ENCODE measurements at regions not wholly inside any gene's neighbourhood (a gene's known extent, or its start where the extent isn't known, plus 50 kb on each side); places are given as distances from the start of the nearest gene placed in this dataset.
"Not testable (repeated sequence)": the region's sequence is repeated elsewhere in the genome, so short reads cannot be mapped to it uniquely, and the experiment has no call there.

DNA sequence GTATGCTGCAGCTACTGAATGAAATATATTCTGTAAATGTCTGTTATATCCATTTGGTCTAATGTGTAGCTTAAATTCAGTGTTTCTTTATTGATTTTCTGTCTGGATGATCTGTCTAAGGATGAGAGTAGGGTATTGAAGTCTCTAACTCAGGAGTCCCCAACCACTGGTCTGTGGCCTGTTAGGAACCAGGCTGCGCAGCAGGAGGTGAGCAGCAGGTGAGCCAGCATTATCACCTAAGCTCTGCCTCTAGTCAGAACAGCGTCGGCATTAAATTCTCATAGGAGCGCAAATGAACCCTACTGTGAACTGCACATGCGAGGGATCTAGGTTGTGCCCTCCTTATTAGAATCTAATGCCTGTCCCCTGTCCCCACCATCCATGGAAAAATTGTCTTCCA is 329.7 kb upstream of the RGS6 start:
- DNase-seq (ENCODE audit: low read depth), result no peak

DNA sequence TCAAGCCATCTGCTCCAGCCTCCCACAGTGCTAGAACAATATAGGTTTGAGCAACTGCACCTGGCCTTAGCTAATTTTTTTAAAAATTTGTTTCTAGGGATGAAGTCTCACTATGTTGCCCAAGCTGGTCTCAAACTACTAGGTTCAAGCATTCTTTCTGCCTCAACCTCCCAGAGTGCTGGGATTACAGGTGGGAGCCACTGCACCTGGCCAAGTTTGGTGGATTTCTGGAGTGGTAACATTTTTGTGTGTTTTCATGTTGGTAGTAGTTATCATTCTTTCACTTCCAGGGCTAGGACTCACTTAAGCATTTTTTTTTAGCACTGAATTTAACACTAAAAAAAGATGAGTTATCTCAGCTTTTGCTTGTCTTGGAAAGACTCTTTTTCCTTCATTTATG is 328.0 kb upstream of the RGS6 start:
- DNase-seq (ENCODE audit: low read depth), result no peak

DNA sequence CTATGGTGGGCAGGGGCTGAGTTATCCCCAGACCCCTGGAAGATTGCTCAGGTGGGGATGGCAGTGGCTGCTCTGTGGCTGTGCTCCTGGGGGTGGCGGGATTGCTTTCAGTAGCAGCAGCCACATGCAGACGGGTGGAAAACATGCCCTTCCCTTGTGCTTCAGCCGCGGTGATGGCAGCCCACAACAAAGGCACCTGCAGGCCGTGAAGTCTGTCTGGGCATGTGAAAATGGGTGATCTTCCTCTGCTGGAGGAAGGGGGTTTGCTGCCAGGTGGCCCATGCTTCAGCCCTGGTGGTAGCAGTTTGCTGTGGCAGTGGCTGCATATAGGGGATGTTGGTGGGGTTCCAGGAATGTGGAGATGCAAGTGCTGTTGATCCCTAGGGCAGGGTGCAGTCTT is 326.2 kb upstream of the RGS6 start:
- DNase-seq (ENCODE audit: low read depth), result no peak

DNA sequence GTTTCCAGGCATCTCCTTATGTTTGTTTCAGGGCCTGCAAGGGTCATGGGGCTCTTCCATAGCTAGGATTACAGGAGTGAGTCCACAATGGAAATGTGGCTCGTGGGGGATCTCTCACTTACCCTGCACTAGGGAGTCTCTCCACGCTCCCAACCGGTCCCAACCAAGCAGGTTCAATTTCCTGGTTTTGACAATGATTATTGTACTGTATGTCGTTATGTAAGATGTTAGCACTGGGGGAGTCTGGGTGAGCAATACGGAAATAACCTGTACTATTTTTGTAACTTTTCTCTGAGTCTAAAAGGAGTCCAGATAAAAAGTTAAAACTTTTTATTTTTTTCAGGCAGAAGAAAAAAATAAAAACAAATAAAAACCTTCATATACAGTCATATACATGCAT is 325.7 kb upstream of the RGS6 start:
- DNase-seq (ENCODE audit: low read depth), result no peak

DNA sequence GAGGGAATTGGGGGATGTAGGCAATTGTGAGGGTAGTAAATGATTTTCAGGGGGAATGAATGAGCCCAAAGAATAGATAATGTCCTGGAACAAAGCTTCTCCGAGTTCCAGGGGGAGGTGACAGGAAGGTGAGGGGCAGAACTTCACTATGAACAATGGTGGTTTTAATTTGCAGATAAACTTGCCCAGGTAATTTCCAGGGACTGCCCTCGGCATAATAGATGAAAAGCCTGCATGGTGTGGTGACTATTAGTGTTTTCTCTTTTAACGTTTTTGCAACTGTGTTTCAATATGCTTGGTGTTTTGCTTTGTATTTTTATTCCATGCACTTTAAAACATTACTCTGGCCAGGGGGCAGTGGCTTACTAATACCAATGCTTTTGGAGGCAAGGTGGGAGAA is 325.2 kb upstream of the RGS6 start:
- DNase-seq (ENCODE audit: low read depth), result no peak

DNA sequence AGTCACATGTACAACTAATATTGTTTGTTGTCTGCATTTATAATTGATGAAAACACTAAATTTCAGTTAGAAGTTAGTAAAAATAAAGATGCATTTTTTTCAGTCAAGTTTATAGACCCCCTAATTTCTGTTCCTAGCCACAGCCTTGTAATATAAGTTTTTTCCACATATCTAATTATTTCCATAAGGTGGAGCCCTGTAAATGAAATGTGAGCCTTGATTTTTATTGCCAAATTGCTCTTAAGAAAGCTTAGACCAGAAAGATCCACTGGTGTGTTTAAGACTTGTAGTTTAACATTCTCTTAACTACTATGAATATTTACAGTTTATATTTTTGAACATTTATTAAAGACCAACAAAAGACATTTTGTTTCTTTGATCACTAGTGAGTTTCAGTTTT is 322.1 kb upstream of the RGS6 start:
- no peak for DNase-seq (ENCODE audit: low read depth)

DNA sequence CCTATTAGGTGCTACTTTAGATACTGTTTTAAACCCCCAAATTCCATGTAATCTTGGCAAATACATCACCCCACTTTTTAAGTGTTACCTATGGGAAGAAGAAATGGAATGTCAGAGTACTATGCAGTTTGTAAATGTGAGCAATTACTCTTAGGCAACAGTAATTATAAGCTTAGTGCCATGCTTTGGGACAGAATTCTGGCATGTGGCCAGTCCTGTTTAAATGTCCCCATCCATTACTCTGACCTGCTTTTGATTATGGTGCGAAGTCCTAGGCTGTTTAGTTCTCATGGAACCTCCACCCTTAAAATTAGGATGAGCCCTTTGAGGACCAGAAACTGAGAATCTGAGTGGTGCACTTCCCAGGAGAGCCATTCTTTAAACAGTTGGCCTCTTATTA is 321.4 kb upstream of the RGS6 start:
- DNase-seq (ENCODE audit: low read depth), result no peak

DNA sequence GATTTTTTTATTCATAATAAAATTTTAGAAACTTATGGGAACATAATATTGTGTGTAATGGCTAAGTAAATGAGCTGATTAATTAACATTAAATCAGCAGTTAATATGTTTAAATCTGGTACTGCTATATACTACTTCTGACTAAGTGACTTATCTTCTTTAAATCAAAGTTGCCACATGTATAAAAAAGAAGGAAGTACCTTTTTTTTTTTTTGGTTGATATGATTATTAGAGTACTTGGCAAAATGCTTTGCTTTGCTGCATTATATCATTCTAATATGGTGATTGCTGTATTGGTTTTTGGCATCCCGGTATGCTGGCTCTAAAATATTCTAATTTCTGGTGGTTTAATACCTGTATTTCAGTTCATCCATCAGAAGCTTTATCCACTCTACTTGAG is 319.1 kb upstream of the RGS6 start:
- no peak for DNase-seq (ENCODE audit: low read depth)

DNA sequence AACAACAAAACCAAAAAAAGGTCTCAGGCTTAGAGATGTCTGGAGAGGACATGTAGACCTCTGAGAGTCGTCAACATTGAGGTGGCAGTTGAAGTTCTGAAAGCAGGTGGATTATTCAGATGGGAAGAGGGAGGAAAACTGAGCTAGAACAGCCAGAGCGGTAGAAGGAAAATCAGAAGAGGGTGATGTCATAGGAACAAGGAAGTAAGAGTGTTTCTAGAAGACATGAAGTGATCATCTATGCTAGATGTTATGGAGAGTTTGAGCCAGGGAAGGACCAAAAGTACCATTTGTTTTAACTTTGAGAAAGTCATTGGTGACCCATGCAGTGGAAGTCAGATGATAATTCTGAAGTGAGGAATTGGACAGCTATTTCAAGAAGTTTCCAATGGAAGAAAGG is 316.2 kb upstream of the RGS6 start:
- no peak for DNase-seq (ENCODE audit: low read depth)

DNA sequence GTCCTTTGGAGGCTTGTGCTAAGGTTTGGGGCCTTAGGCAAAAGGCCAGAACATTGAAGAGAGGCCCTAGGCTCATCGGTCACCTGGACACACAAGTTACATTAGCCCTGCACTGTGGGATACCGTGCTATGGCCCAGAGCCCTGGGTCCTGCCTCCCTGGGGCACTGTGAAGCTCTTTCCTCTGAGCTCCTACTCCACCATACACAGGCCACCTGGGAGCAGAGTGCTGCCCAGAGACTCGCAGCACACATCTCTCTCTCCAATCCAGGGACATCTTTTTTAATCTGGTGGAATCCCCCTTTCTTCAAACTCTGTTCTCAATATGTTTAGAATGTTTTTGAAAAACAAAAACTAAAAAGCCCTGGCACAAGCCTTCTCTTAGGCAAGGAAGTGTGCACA is 314.2 kb upstream of the RGS6 start:
- no peak for DNase-seq (ENCODE audit: low read depth)

DNA sequence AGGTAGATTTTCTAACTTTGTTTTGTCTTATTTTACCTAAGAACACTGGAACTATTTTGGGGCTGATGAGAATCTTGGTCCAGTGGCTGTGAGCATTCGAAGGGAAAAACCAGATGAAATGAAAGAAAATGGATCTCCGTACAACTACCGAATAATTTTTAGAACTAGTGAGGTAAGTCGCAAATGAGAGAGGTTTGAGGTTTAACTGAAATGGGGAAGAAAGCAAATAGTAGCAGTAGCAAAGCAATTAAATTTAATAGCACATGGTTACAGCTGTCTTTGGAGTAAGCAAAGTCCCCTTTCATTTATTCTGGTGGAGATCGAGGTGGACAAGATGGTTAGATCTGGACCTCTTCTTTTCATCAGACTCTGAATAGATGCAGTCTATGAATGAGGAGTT is 313.5 kb upstream of the RGS6 start:
- DNase-seq (ENCODE audit: low read depth), result no peak

DNA sequence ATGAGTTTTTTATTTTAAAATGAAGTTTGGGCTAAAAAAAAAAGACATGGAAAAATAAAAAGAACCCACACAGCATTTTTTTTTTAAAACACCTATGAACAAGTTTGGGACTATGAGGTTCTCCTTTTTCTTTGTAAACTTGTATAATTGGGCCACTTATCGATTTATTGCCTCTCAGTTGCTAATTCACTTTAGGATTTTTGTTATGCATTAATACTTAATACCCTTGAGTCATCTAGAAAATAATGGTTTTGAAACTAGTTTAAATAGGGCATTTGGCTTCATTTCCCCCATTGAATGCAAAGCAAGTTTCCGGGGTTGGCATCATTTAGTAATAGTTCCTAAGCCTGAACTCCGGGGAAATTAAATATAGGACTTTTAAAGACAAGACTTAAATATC is 312.8 kb upstream of the RGS6 start:
- DNase-seq (ENCODE audit: low read depth), result no peak

DNA sequence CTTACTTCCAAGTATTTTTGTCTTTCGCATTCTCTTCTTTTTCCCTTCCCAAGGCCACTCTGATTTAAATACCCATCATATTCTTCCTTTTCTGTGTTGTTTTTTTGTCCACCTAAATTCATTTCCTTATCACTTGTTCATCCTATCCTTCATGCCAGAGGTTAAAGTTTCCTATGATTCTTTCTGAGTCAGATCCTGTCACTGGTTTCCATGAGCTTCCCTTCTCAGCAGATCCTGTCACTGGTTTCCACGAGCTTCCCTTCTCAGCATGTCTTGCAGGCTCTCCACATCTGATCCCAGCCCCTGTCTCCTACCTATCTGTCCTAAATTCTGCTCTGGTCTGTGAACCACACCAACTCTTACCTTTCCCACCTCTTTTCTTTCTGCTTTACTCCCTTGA is 311.8 kb upstream of the RGS6 start:
- no peak for DNase-seq (ENCODE audit: low read depth)

DNA sequence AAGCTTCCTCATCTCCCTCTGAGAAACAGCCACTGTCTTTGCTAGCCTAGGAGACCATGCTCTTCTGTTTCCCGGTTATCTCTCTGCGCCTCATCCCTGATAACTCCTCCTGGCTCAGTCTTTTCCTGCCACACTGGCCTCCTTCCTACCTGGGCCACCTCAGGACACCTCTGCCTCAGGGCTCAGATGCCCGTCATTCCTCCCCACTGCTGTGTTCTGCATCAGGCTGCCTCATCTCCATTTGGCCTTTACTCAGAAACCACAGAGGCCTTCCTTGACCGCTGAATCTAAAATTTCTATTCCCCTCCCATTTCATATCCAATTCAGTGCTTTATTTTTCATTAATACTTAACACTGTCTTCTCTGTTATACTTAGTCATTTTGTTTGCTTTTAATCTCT is 311.0 kb upstream of the RGS6 start:
- DNase-seq (ENCODE audit: low read depth), result no peak

DNA sequence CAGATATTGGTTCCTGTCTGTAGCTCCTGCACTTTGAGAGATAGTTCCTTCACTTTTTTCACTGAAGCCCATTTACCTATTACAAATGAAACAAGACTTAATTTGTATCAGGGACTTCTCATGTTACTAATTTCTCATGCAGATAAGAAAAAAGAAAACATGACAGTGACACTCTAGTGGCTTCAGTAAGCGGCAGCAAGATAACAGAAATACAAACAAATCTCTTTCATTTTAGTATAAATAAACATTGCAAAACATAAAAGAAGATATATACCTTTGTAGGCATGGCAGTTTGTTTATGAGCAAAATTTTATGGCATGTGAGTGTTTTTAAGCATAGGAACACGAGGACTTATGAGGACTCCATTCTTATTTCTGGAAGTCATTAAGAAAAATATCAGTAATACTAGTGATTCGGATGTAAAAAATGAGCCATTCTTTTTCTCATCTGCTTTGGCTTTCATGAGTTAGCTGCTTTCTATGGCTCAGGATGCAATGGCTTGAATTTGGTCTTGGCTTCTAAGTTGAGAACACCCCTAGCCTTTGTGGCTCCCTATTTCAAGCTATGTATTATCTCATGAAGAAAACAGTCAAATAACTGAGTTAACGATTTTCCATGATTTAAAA is 310.1 kb upstream of the RGS6 start:
- DNase-seq (ENCODE audit: low read depth), result no peak

DNA sequence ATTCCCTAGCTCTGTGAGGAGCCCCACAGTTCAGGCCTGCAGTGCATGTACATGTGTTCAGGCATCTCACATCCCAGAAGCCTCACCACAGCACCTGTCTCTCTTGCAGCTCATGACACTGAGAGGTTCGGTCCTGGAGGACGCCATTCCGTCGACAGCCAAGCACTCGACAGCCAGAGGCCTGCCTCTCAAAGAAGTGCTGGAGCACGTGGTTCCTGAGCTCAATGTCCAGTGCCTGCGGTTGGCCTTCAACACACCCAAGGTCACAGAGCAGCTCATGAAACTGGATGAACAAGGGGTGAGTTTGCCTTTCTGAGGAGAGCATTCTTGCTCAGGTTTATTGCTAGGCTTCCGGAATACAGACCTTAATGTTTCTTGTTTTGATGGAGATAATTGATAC is 308.3 kb upstream of the RGS6 start:
- no peak for DNase-seq (ENCODE audit: low read depth)

DNA sequence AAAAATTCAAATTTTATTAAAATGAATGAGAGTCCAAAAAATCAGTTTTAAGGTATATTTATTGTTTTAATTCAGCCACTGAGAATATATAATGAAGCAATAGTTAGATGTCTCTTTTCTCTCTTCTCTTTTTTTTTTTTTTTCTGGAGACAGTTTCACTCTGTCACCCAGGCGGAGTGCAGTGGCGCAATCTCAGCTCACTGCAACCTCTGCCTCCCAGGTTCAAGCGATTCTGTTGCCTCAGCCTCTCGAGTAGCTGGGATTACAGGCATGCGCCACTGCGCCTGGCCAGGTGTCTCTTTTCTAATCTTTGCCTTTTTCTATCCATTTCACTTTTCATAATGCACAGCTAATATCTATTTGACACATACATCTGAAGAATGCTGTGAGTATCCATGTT is 307.1 kb upstream of the RGS6 start:
- no peak for DNase-seq (ENCODE audit: low read depth)

DNA sequence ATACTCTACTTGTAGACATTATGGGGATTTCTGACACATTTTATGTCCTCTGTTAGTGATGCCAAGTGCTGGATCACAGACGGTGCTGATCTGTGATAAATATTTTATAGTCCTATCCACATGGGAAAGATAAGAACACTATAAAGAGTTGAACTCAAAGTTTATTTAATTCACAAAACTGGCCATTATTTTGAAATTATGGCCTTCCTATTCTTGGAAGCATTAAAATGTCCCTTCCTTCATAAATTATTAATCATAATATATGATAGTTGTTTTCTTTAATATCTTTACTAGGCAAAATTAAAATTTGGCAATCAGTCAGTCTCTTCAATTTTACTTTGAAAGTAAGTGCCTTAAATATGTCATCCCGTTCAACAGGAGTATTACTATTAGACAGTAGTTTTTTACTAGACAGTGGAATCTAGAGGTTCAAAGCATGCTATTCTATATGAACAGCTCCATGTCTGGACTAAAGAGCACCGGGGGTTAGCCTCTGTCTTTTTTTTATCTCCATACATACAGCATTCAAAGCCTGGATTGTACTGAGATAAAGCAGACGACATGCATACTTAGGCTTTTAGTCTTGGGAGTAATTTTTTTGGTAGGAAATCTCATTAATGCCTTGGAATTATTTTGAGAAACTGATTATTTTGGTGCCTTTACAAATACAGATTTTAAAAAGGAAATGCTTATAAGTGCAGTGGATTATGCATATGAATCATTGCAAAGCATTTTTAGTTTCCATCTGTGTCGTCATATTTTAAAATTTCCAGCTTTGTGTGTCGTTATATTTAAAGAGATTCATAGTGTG is 306.1 kb upstream of the RGS6 start:
- DNase-seq (ENCODE audit: low read depth), result no peak

DNA sequence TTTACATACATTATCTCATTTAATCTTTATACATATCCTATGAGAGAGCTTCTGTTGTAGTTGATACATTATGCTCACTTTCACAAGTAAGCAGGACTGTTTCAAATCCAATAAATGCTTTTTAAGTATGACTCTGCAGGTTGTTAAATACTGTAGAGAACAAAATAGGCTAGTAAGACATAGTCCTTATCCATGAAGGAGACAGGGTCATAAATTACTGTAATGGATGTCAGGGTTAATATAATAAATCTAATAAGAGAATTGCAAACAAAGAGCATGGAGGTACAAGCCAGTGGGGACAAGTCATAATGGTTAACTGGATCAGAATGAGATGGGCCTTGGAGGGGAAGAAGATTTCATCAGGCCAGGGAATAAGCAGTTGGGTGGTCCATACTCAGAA is 303.8 kb upstream of the RGS6 start:
- DNase-seq (ENCODE audit: low read depth), result no peak

DNA sequence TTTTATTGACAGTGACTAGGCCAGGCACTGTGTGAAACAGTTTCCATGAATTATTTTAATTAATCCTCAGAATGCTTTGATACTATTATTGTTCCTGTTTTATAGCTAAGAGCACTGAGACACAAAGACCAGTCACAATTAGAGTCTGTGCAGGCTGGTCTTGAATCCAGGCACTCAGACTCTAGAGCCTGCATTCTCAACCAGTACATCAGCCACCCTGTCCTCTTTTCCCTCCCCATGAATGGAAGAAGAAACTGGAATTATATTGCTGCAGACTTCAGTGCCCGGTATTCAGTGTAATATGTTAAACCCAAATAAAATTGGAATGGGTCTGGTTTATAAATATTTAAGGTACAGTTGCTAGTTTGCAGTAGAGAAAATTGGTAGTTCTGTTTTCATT is 303.0 kb upstream of the RGS6 start:
- DNase-seq (ENCODE audit: low read depth), result no peak

DNA sequence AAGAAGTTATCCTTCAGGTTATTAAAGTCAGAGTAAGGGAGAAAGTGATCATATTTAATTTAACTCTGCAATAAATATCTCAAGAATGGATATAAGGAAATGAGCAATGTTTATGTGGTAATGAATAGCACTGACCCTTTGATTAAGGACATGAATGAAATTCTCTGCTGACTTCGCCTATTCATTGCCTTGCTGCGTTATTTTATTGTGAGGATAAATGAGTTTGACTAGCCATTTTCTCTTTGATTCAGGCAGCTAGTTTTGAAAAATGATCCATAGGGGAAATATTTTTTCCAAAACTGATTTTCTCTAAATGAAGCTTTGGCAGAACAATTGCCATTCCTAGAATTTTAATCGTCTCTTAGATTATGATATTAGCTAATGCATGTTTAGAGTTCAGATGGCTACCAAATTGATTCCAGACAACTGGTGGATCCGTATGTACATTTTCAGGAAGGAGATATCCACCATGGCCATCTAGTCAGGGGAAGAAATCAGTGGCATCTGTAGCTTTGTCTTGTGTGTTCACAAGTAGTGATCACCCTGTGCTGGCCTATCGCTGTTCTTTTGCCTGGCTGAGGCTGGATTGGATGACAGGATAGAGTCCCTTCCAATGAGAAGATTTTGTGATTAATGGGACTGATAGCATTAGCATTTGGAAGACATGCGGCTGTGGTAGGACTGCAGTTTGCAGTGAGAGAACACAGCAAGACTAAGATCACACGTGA is 302.3 kb upstream of the RGS6 start:
- no peak for DNase-seq (ENCODE audit: low read depth)

DNA sequence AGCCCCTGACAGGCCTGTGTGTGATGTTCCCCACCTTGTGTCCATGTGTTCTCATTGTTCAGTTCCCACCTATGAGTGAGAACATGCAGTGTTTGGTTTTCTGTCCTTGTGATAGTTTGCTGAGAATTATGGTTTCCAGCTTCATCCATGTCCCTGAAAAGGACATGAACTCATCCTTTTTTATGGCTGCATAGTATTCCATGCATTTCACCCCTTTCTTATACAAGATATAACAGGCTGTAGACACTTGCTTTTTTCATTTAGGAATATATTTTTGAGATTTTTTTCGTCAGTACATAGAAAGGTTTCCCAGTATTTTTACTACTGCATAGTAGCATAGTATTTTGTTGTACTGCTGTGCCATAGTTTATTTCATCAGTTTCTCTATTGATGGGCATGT is 301.2 kb upstream of the RGS6 start:
- not testable (repeated sequence) for DNase-seq (ENCODE audit: low read depth)

DNA sequence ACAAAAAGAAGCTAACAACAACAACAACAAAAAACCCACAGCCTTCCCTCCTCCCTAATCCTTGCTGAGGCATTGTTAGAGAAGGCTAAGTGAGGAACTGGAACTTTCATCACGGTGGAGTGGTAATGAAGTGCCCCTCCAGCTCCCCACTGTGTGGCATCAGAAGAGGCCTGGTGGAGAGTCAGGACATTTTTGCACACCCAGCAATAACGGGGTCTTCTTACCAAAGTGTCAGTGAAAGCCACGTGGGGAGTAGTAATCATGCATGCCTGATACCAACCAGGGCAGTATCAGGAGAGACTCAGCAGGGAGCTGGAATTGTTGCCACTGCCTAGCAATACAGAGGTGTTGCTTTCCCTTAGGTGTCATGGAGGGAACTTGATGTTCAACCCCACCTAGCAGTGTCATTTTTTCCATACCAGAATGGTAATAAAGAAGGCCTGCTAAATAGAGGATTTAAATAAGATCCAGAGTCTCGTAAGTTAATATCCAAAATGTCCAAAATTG is 299.7 kb upstream of the RGS6 start:
- no peak for DNase-seq (ENCODE audit: low read depth)
